Activated T-helper 2 cell treated with anti-CD3 and anti-CD28 coated beads, Interferon-gamma antibody, Interleukin-2, Interleukin-4, amounts not matched to agents 10 μg/mL and 5 μg/mL and 100 μg/mL, durations not matched to agents 14 hours and 24 hours and 36 hours (primary cell): ENCODE measurements at regions not wholly inside any gene's neighbourhood (a gene's known extent, or its start where the extent isn't known, plus 50 kb on each side); places are given as distances from the start of the nearest gene placed in this dataset.

Experiments
- DNase-seq: peaks from one replicate; pipeline ENCODE4 v3.0.0; 2021; ENCODE audit warnings: low spot score
- H3K27ac Mint-ChIP-seq: one replicate; pipeline ENCODE4 v1.8.0; 2021; ENCODE audit warnings: mixed read lengths
- H3K27me3 Mint-ChIP-seq: one replicate; pipeline ENCODE4 v1.8.0; 2021; ENCODE audit warnings: low read depth, mixed read lengths
- H3K36me3 Mint-ChIP-seq: one replicate; pipeline ENCODE4 v1.8.0; 2021; ENCODE audit warnings: low read depth, mixed read lengths
- H3K4me1 Mint-ChIP-seq: one replicate; pipeline ENCODE4 v1.8.0; 2021; ENCODE audit warnings: low read depth, mixed read lengths
- H3K4me3 Mint-ChIP-seq: one replicate; pipeline ENCODE4 v1.8.0; 2021; ENCODE audit warnings: low read depth, mild to moderate bottlenecking, moderate library complexity, mixed read lengths
- H3K9me3 Mint-ChIP-seq: one replicate; pipeline ENCODE4 v1.8.0; 2021; ENCODE audit warnings: mixed read lengths
- intact Hi-C: fragments of 100-400 bp; cut with micrococcal nuclease; formaldehyde crosslinking; loops from one replicate; pipeline ENCODE4 v1.15.1; 2023

- H3K9me3 Mint-ChIP-seq, result no peaks in the 10 kb centered on the region
- intact Hi-C loops, result loop anchor here (5.0 kb wide), 1 partner anchor 136 kb away; no protein-coding TSS in a partner anchor
- DNase-seq, result no peak
- H3K27ac Mint-ChIP-seq, result no peak overlapping the region
- H3K4me1 Mint-ChIP-seq, result peaks cover 14% of the 10 kb centered on the region
- H3K27me3 Mint-ChIP-seq, result peaks cover 21% of the 10 kb centered on the region
- H3K36me3 Mint-ChIP-seq, result no peaks in the 10 kb centered on the region
- H3K4me3 Mint-ChIP-seq, result no peak overlapping the region
Observed at GRCh38 chr1:199308349-199308846, 669.6 kb downstream of the PTPRC start.

- no peak overlapping the region for H3K27ac Mint-ChIP-seq
- intact Hi-C loops, result no loop called here
- H3K36me3 Mint-ChIP-seq, result no peaks in the 10 kb centered on the region
- H3K9me3 Mint-ChIP-seq, result no peaks in the 10 kb centered on the region
- H3K27me3 Mint-ChIP-seq, result peaks cover 25% of the 10 kb centered on the region
- peaks cover 11% of the 10 kb centered on the region for H3K4me1 Mint-ChIP-seq
- H3K4me3 Mint-ChIP-seq, result no peak overlapping the region
- DNase-seq, result no peak
Observed at GRCh38 chr1:199310708-199311107, 671.9 kb downstream of the PTPRC start.

GRCh38 chr1:199311478-199312262, 672.8 kb downstream of the PTPRC start:
- DNase-seq, result no peak
- H3K4me1 Mint-ChIP-seq, result peaks cover 11% of the 10 kb centered on the region
- no peak overlapping the region for H3K27ac Mint-ChIP-seq
- H3K4me3 Mint-ChIP-seq, result no peak overlapping the region
- H3K27me3 Mint-ChIP-seq, result peaks cover 23% of the 10 kb centered on the region
- H3K36me3 Mint-ChIP-seq, result no peaks in the 10 kb centered on the region
- intact Hi-C loops, result no loop called here
- no peaks in the 10 kb centered on the region for H3K9me3 Mint-ChIP-seq

GRCh38 chr1:199312626-199313025, 673.8 kb downstream of the PTPRC start:
- no peak for DNase-seq
- H3K4me1 Mint-ChIP-seq, result peaks cover 11% of the 10 kb centered on the region
- peaks cover 24% of the 10 kb centered on the region for H3K27me3 Mint-ChIP-seq
- H3K36me3 Mint-ChIP-seq, result no peaks in the 10 kb centered on the region
- H3K4me3 Mint-ChIP-seq, result no peak overlapping the region
- no peaks in the 10 kb centered on the region for H3K9me3 Mint-ChIP-seq
- no peak overlapping the region for H3K27ac Mint-ChIP-seq
- intact Hi-C loops, result no loop called here

- H3K9me3 Mint-ChIP-seq, result no peaks in the 10 kb centered on the region
- peaks cover 26% of the 10 kb centered on the region for H3K27me3 Mint-ChIP-seq
- DNase-seq, result no peak
Observed at GRCh38 chr1:199313444-199313843, 674.6 kb downstream of the PTPRC start.

GRCh38 chr1:199319341-199319740, 680.5 kb downstream of the PTPRC start:
- H3K27me3 Mint-ChIP-seq, result peaks cover 30% of the 10 kb centered on the region
- no peaks in the 10 kb centered on the region for H3K4me1 Mint-ChIP-seq
- H3K36me3 Mint-ChIP-seq, result no peaks in the 10 kb centered on the region
- intact Hi-C loops, result no loop called here
- H3K9me3 Mint-ChIP-seq, result no peaks in the 10 kb centered on the region
- DNase-seq, result no peak
- no peak overlapping the region for H3K4me3 Mint-ChIP-seq
- H3K27ac Mint-ChIP-seq, result no peak overlapping the region

More at GRCh38 chr1:199313444-199313843, 674.6 kb downstream of the PTPRC start:
- no peaks in the 10 kb centered on the region for H3K36me3 Mint-ChIP-seq
- H3K4me3 Mint-ChIP-seq, result no peak overlapping the region
- peaks cover 5% of the 10 kb centered on the region for H3K4me1 Mint-ChIP-seq
- intact Hi-C loops, result no loop called here
- no peak overlapping the region for H3K27ac Mint-ChIP-seq

- intact Hi-C loops, result no loop called here
- no peak overlapping the region for H3K4me3 Mint-ChIP-seq
- no peaks in the 10 kb centered on the region for H3K36me3 Mint-ChIP-seq
- H3K27ac Mint-ChIP-seq, result no peak overlapping the region
- peaks cover 20% of the 10 kb centered on the region for H3K27me3 Mint-ChIP-seq
- H3K9me3 Mint-ChIP-seq, result peaks cover 4% of the 10 kb centered on the region
- no peak for DNase-seq
- no peaks in the 10 kb centered on the region for H3K4me1 Mint-ChIP-seq
Observed at GRCh38 chr1:199322278-199322677, 683.4 kb downstream of the PTPRC start.

GRCh38 chr1:199333180-199333579, 694.3 kb upstream of the NR5A2 start:
- Mint-ChIP-seq H3K9me3 (no peaks in the 10 kb centered on the region), H3K36me3 (no peaks in the 10 kb centered on the region), H3K27ac (no peak overlapping the region), H3K4me3 (no peak overlapping the region), H3K27me3 (peaks cover 8% of the 10 kb centered on the region), H3K4me1 (no peaks in the 10 kb centered on the region)
- no peak for DNase-seq
- intact Hi-C loops, result no loop called here

GRCh38 chr1:199335496-199335895, 692.0 kb upstream of the NR5A2 start:
- intact Hi-C loops, result no loop called here
- Mint-ChIP-seq H3K4me1 (no peaks in the 10 kb centered on the region), H3K27ac (no peak overlapping the region), H3K9me3 (no peaks in the 10 kb centered on the region), H3K4me3 (no peak overlapping the region), H3K36me3 (no peaks in the 10 kb centered on the region), H3K27me3 (peaks cover 19% of the 10 kb centered on the region)
- DNase-seq, result no peak

GRCh38 chr1:199336745-199337640, 690.5 kb upstream of the NR5A2 start:
- H3K27ac Mint-ChIP-seq, result no peak overlapping the region
- peaks cover 24% of the 10 kb centered on the region for H3K27me3 Mint-ChIP-seq
- H3K4me1 Mint-ChIP-seq, result no peaks in the 10 kb centered on the region
- DNase-seq, result no peak
- intact Hi-C loops, result no loop called here
- H3K9me3 Mint-ChIP-seq, result no peaks in the 10 kb centered on the region
- H3K36me3 Mint-ChIP-seq, result no peaks in the 10 kb centered on the region
- no peak overlapping the region for H3K4me3 Mint-ChIP-seq

GRCh38 chr1:199338760-199339159, 688.8 kb upstream of the NR5A2 start:
- intact Hi-C loops, result no loop called here
- no peaks in the 10 kb centered on the region for H3K9me3 Mint-ChIP-seq
- no peaks in the 10 kb centered on the region for H3K36me3 Mint-ChIP-seq
- peaks cover 26% of the 10 kb centered on the region for H3K27me3 Mint-ChIP-seq
- no peak overlapping the region for H3K27ac Mint-ChIP-seq
- H3K4me1 Mint-ChIP-seq, result no peaks in the 10 kb centered on the region
- no peak overlapping the region for H3K4me3 Mint-ChIP-seq
- no peak for DNase-seq

GRCh38 chr1:199352351-199352750, 675.2 kb upstream of the NR5A2 start:
- H3K27ac Mint-ChIP-seq, result no peak overlapping the region
- peaks cover 4% of the 10 kb centered on the region for H3K9me3 Mint-ChIP-seq
- no peak overlapping the region for H3K4me3 Mint-ChIP-seq
- H3K4me1 Mint-ChIP-seq, result no peaks in the 10 kb centered on the region
- intact Hi-C loops, result no loop called here
- H3K27me3 Mint-ChIP-seq, result peaks cover 5% of the 10 kb centered on the region
- no peaks in the 10 kb centered on the region for H3K36me3 Mint-ChIP-seq
- no peak for DNase-seq

GRCh38 chr1:199353906-199354305, 673.6 kb upstream of the NR5A2 start:
- no peak for DNase-seq
- no peaks in the 10 kb centered on the region for H3K4me1 Mint-ChIP-seq
- peaks cover 2% of the 10 kb centered on the region for H3K27me3 Mint-ChIP-seq
- H3K9me3 Mint-ChIP-seq, result peaks cover 4% of the 10 kb centered on the region
- no peaks in the 10 kb centered on the region for H3K36me3 Mint-ChIP-seq
- intact Hi-C loops, result no loop called here
- no peak overlapping the region for H3K27ac Mint-ChIP-seq
- H3K4me3 Mint-ChIP-seq, result no peak overlapping the region
